Gastroesophageal sphincter (tissue), 4 donors: ENCODE measurements at regions not wholly inside any gene's neighbourhood (a gene's known extent, or its start where the extent isn't known, plus 50 kb on each side); places are given as distances from the start of the nearest gene placed in this dataset.
"Not testable (repeated sequence)": the region's sequence is repeated elsewhere in the genome, so short reads cannot be mapped to it uniquely, and the experiment has no call there.

Source experiments
- ATAC-seq: fragments of 150-250 bp; one replicate; pipeline ENCODE4 v1.9.1; 2016; ENCODE audit warnings: mild to moderate bottlenecking, moderate library complexity
- H3K27ac ChIP-seq, 4 donors: fragments of 200-600 bp; sonication (generic) in 3 of 4; 1 replicate in 3 of 4; 2 replicates in 1 of 4; pipeline ENCODE4 v1.5.1; 2016 to 2019
- H3K27me3 ChIP-seq: fragments of 200-600 bp; sonication (generic); one replicate; pipeline ENCODE4 v1.5.1; 2019
- H3K36me3 ChIP-seq, 2 donors: fragments of 200-600 bp; sonication (generic); one replicate each; pipeline ENCODE4 v1.5.1; 2019; ENCODE audit warnings: control low read depth in 1 of 2
- H3K4me1 ChIP-seq, 3 donors: fragments of 200-600 bp; sonication (generic); 1 replicate in 2 of 3; 2 replicates in 1 of 3; pipeline ENCODE4 v1.5.1; 2016 to 2019; ENCODE audit warnings: control low read depth in 2 of 3
- H3K4me3 ChIP-seq, 2 donors: fragments of 200-600 bp; sonication (generic); one replicate each; pipeline ENCODE4 v1.5.1; 2019; ENCODE audit warnings: mild to moderate bottlenecking in 1 of 2, moderate library complexity in 1 of 2
- H3K9me3 ChIP-seq, 3 donors: fragments of 200-600 bp; sonication (generic); one replicate each; pipeline ENCODE4 v1.5.1; 2017 to 2019; ENCODE audit warnings: control low read depth in 2 of 3
- CTCF ChIP-seq, 4 experiments: fragments of 200-600 bp in 2 of 4; fragments of 450-650 bp in 2 of 4; sonication (generic) in 1 of 4; IDR thresholded peaks; one replicate each; pipeline ENCODE4 v1.5.1; 2017 to 2019; ENCODE audit warnings: antibody characterized with exemption in 4 of 4, mild to moderate bottlenecking in 2 of 4, moderate library complexity in 2 of 4
- EP300 ChIP-seq: sonication (generic); formaldehyde crosslinking; IDR thresholded peaks from one replicate; pipeline ENCODE4 v1.6.1; 2017; ENCODE audit warnings: antibody characterized with exemption, mild to moderate bottlenecking
- POLR2A ChIP-seq, 2 donors: fragments of 450-650 bp; IDR thresholded peaks; one replicate each; pipeline ENCODE4 v1.6.1; 2017; ENCODE audit warnings: antibody characterized with exemption in 2 of 2, mild to moderate bottlenecking in 2 of 2, moderate library complexity in 1 of 2
- POLR2AphosphoS5 ChIP-seq: sonication (generic); formaldehyde crosslinking; IDR thresholded peaks from one replicate; pipeline ENCODE4 v1.6.1; 2017; ENCODE audit warnings: antibody characterized with exemption
- WGBS, 2 donors: methylation state at CpG; one replicate each; pipeline ENCODE4 v1.1.5; 2018; ENCODE audit warnings: low coverage in 1 of 2; 5-methylcytosine and 5-hydroxymethylcytosine counted together

GRCh38 chr6:11404838-11405237 is 132.7 kb upstream of the TMEM170B start:
- H3K27me3 ChIP-seq = no peaks in the 10 kb centered on the region
- no peak overlapping the region for H3K4me3 ChIP-seq
- no peak overlapping the region for H3K27ac ChIP-seq
- peaks cover 0 to 3% (median 0%) of the 10 kb centered on the region in 3 donors for H3K4me1 ChIP-seq
- 44 to 95% methylated on average over 2 to 3 of the region's 4 CpGs for WGBS, 2 donors
- TF ChIP-seq POLR2A (IDR thresholded peaks at IDR 0.05) (no peak), CTCF (IDR thresholded peaks at IDR 0.05) (no peak), POLR2AphosphoS5 (no peak), EP300 (no peak)
- ATAC-seq = no peak
- H3K9me3 ChIP-seq = no peaks in the 10 kb centered on the region
- H3K36me3 ChIP-seq = no peaks in the 10 kb centered on the region

- Histone ChIP-seq H3K9me3 (no peaks in the 10 kb centered on the region), H3K27ac (no peak overlapping the region), H3K36me3 (no peaks in the 10 kb centered on the region), H3K4me3 (no peak overlapping the region), H3K27me3 (no peaks in the 10 kb centered on the region), H3K4me1 (peaks cover 0 to 3% (median 0%) of the 10 kb centered on the region in 3 donors)
- TF ChIP-seq POLR2A (IDR thresholded peaks at IDR 0.05) (no peak), POLR2AphosphoS5 (no peak), CTCF (IDR thresholded peaks at IDR 0.05) (no peak), EP300 (no peak)
- WGBS, 2 donors = 79 to 94% methylated on average over 4 to 9 of the region's 10 CpGs
- no peak for ATAC-seq
Measured at GRCh38 chr6:11404081-11404480, 133.5 kb upstream of the TMEM170B start.

GRCh38 chr6:11403035-11403601 is 134.4 kb upstream of the TMEM170B start:
- no peaks in the 10 kb centered on the region for H3K9me3 ChIP-seq
- H3K27ac ChIP-seq = no peak overlapping the region
- 92 to 100% methylated on average over 5 to 8 of the region's 11 CpGs for WGBS, 2 donors
- H3K36me3 ChIP-seq = no peaks in the 10 kb centered on the region
- no peak overlapping the region for H3K4me3 ChIP-seq
- H3K27me3 ChIP-seq = no peaks in the 10 kb centered on the region
- ATAC-seq = no peak
- no peak for TF ChIP-seq CTCF (IDR thresholded peaks at IDR 0.05)
- TF ChIP-seq EP300 = no peak
- TF ChIP-seq POLR2A (IDR thresholded peaks at IDR 0.05) = no peak
- TF ChIP-seq POLR2AphosphoS5 = no peak
- H3K4me1 ChIP-seq = peaks cover 0 to 3% (median 0%) of the 10 kb centered on the region in 3 donors

- WGBS, 2 donors = no CpG with 5 or more reads among the region's 36 CpGs
- ATAC-seq, H3K27ac ChIP-seq, H3K4me1 ChIP-seq, H3K9me3 ChIP-seq, H3K4me3 ChIP-seq, H3K27me3 ChIP-seq, H3K36me3 ChIP-seq: not testable (repeated sequence)
Measured at GRCh38 chr6:11402581-11402980, 135.0 kb upstream of the TMEM170B start.

- 83 to 92% methylated on average over 2 to 4 of the region's 5 CpGs for WGBS, 2 donors
- not testable (repeated sequence) for ATAC-seq, H3K27me3 ChIP-seq
Measured at GRCh38 chr6:11401954-11402353, 135.6 kb upstream of the TMEM170B start.

GRCh38 chr6:11398451-11399326 is 138.9 kb upstream of the TMEM170B start:
- no peaks in the 10 kb centered on the region for H3K9me3 ChIP-seq
- 54 to 68% methylated on average over 6 of the region's 6 CpGs for WGBS, 2 donors
- no peak overlapping the region for H3K27ac ChIP-seq
- H3K4me3 ChIP-seq = no peak overlapping the region
- ATAC-seq = no peak
- H3K36me3 ChIP-seq = no peaks in the 10 kb centered on the region
- H3K4me1 ChIP-seq = no peaks in the 10 kb centered on the region
- H3K27me3 ChIP-seq = no peaks in the 10 kb centered on the region
- TF ChIP-seq POLR2AphosphoS5 (no peak), CTCF (IDR thresholded peaks at IDR 0.05) (no peak), POLR2A (IDR thresholded peaks at IDR 0.05) (no peak)

More at GRCh38 chr6:11401954-11402353, 135.6 kb upstream of the TMEM170B start:
- H3K36me3 ChIP-seq, H3K9me3 ChIP-seq, H3K4me3 ChIP-seq, H3K4me1 ChIP-seq, H3K27ac ChIP-seq: not testable (repeated sequence)
